Keratinocyte (primary cell): ENCODE measurements at regions not wholly inside any gene's neighbourhood (a gene's known extent, or its start where the extent isn't known, plus 50 kb on each side); places are given as distances from the start of the nearest gene placed in this dataset.

Experiments
- DNase-seq: peaks from one replicate; pipeline ENCODE4 v3.0.0-alpha.2; 2011; ENCODE audit warnings: low read depth, missing footprints, low spot score
- FAIRE-seq: peaks from 2 replicates; lab custom pipeline; 2011; peaks lifted over from hg19 to GRCh38; lab: Jason Lieb, UNC
- H2AFZ ChIP-seq: 2 replicates; pipeline ENCODE4 v1.6.0; 2012; ENCODE audit warnings: low read length, control low read depth, inconsistent platforms; ENCODE audit not compliant: control insufficient read depth
- H3K27ac ChIP-seq: 2 replicates; pipeline ENCODE4 v1.5.1; 2011; ENCODE audit warnings: low read length; ENCODE audit not compliant: control insufficient read depth, insufficient read depth
- H3K27me3 ChIP-seq: 3 replicates; pipeline ENCODE4 v1.6.0; 2011; ENCODE audit warnings: low read length; ENCODE audit not compliant: control insufficient read depth, insufficient read depth; ENCODE audit errors: extremely low read depth
- H3K36me3 ChIP-seq, 2 experiments: 2 replicates in 1 of 2; 3 replicates in 1 of 2; pipeline ENCODE4 v1.5.1; 2011; ENCODE audit warnings: low read length in 2 of 2, mild to moderate bottlenecking in 1 of 2; ENCODE audit not compliant: control insufficient read depth in 2 of 2, insufficient read depth in 2 of 2; ENCODE audit errors: extremely low read depth in 1 of 2
- H3K4me1 ChIP-seq: 3 replicates; pipeline ENCODE4 v1.5.1; 2011; ENCODE audit warnings: low read length; ENCODE audit not compliant: control insufficient read depth, insufficient read depth; ENCODE audit errors: extremely low read depth
- H3K4me2 ChIP-seq: 3 replicates; pipeline ENCODE4 v1.6.0; 2011; ENCODE audit warnings: low read depth, low read length; ENCODE audit not compliant: control insufficient read depth, insufficient read depth; ENCODE audit errors: extremely low read depth
- H3K4me3 ChIP-seq, 3 experiments: fragments of 200-600 bp in 1 of 3; sonication (generic) in 1 of 3; 2 replicates in 2 of 3; 3 replicates in 1 of 3; pipeline ENCODE4 v1.5.1; 2011 to 2016; ENCODE audit warnings: low read length in 3 of 3, mild to moderate bottlenecking in 3 of 3, control low read depth in 2 of 3, inconsistent platforms in 1 of 3, low read depth in 1 of 3, mixed read lengths in 1 of 3, mixed run types in 1 of 3, moderate library complexity in 1 of 3; ENCODE audit not compliant: control insufficient read depth in 2 of 3, insufficient read depth in 2 of 3; ENCODE audit errors: extremely low read depth in 1 of 3
- H3K79me2 ChIP-seq: 2 replicates; pipeline ENCODE4 v1.6.0; 2012; ENCODE audit warnings: low read length; ENCODE audit not compliant: control insufficient read depth, insufficient read depth
- H3K9ac ChIP-seq: 3 replicates; pipeline ENCODE4 v1.6.0; 2011; ENCODE audit warnings: low read length; ENCODE audit not compliant: control insufficient read depth, insufficient read depth; ENCODE audit errors: extremely low read depth
- H3K9me1 ChIP-seq: 3 replicates; pipeline ENCODE4 v1.6.0; 2011; ENCODE audit warnings: low read length; ENCODE audit not compliant: control insufficient read depth, insufficient read depth; ENCODE audit errors: extremely low read depth
- H3K9me3 ChIP-seq: 2 replicates; pipeline ENCODE4 v1.5.1; 2012; ENCODE audit warnings: low read depth, low read length; ENCODE audit not compliant: control insufficient read depth
- H4K20me1 ChIP-seq: 3 replicates; pipeline ENCODE4 v1.6.0; 2011; ENCODE audit warnings: low read length; ENCODE audit not compliant: control insufficient read depth, insufficient read depth; ENCODE audit errors: extremely low read depth
- CTCF ChIP-seq, 3 experiments: IDR thresholded peaks in 1 of 3; conservative IDR thresholded peaks in 1 of 3; optimal IDR thresholded peaks in 1 of 3; 2 replicates in 2 of 3; 3 replicates in 1 of 3; pipeline versions ENCODE3 to v1.5.1; 2011; ENCODE audit warnings: low read length in 3 of 3, mild to moderate bottlenecking in 3 of 3, moderate library complexity in 2 of 3, control low read depth in 1 of 3, inconsistent platforms in 1 of 3; ENCODE audit not compliant: insufficient read depth in 2 of 3; ENCODE audit errors: extremely low read depth in 1 of 3
- EZH2 ChIP-seq: IDR thresholded peaks from one replicate; pipeline ENCODE4 v1.6.1; 2012; ENCODE audit warnings: inconsistent platforms, mild to moderate bottlenecking, low read length, moderate library complexity
- dilution Hi-C: fragments of 300-500 bp; cut with MboI; formaldehyde crosslinking; loops from one replicate; pipeline ENCODE4 v1.7.0; 2020; ENCODE audit warnings: low sequenced_read_pairs; ENCODE audit not compliant: extremely low pct_ligation_motif_present

GRCh38 chr15:87799838-87800237 is 456.7 kb downstream of the NTRK3 start:
- Histone ChIP-seq H2AFZ (no peak overlapping the region), H3K79me2 (no peaks in the 10 kb centered on the region), H3K27me3 (no peaks in the 10 kb centered on the region), H4K20me1 (no peaks in the 10 kb centered on the region), H3K9me3 (no peaks in the 10 kb centered on the region), H3K9me1 (no peaks in the 10 kb centered on the region), H3K4me3 (no peak overlapping the region), H3K27ac (no peak overlapping the region), H3K4me1 (no peaks in the 10 kb centered on the region), H3K9ac (no peak overlapping the region), H3K36me3 (no peaks in the 10 kb centered on the region), H3K4me2 (no peak overlapping the region)
- DNase-seq: no peak
- TF ChIP-seq CTCF (optimal IDR thresholded peaks at IDR 0.05 in 1 of 3, IDR thresholded peaks at IDR 0.05 in 1 of 3, conservative IDR thresholded peaks at IDR 0.05 in 1 of 3; ENCODE audit: extremely low read depth in 1 of 3, insufficient read depth in 2 of 3, low read length in 3 of 3): no peak
- TF ChIP-seq EZH2: no peak
- no peak for FAIRE-seq
- dilution Hi-C loops: loop anchor here (25.0 kb wide), 1 partner anchor 87 kb away; no protein-coding TSS in a partner anchor

DNA sequence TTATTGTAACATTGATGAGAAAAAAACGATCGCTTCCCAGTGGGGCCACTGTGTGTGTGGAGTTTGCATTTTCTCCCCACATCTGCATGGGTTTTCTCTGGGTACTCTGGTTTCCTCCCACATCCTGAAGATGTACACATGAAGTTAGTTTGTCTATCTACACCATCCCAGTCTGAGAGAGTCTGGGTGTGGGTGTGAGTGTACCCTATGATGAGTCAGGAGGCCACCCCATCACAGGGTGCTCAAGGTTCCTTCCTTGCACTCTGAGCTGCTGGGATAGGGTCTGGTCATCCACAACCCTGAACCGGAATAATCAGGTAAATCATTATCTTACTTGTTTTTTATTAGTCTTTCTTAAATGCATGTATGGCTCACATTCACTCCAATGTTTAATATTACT is 457.1 kb downstream of the NTRK3 start:
- Histone ChIP-seq H3K9me1 (no peaks in the 10 kb centered on the region), H3K4me1 (no peaks in the 10 kb centered on the region), H3K9me3 (no peaks in the 10 kb centered on the region), H3K79me2 (no peaks in the 10 kb centered on the region), H4K20me1 (no peaks in the 10 kb centered on the region), H3K4me3 (no peak overlapping the region), H3K9ac (no peak overlapping the region), H3K36me3 (no peaks in the 10 kb centered on the region), H3K27ac (no peak overlapping the region), H3K27me3 (no peaks in the 10 kb centered on the region), H2AFZ (no peak overlapping the region), H3K4me2 (no peak overlapping the region)
- dilution Hi-C loops: loop anchor here (25.0 kb wide), 1 partner anchor 88 kb away; no protein-coding TSS in a partner anchor
- DNase-seq: no peak
- TF ChIP-seq EZH2 (no peak), CTCF (optimal IDR thresholded peaks at IDR 0.05 in 1 of 3, IDR thresholded peaks at IDR 0.05 in 1 of 3, conservative IDR thresholded peaks at IDR 0.05 in 1 of 3; ENCODE audit: extremely low read depth in 1 of 3, insufficient read depth in 2 of 3, low read length in 3 of 3) (no peak)
- FAIRE-seq: no peak
